Astrocyte (in vitro differentiated cells and primary cell): ENCODE measurements at regions not wholly inside any gene's neighbourhood (a gene's known extent, or its start where the extent isn't known, plus 50 kb on each side); places are given as distances from the start of the nearest gene placed in this dataset.

Experiments used
- DNase-seq: peaks from one replicate; pipeline ENCODE4 v3.0.0-alpha.2; 2010; ENCODE audit warnings: low read depth
- FAIRE-seq: peaks from 2 replicates; lab custom pipeline; 2011; peaks lifted over from hg19 to GRCh38; lab: Jason Lieb, UNC
- H2AFZ ChIP-seq: 2 replicates; pipeline ENCODE4 v1.6.0; 2012; ENCODE audit warnings: low read depth, low read length, inconsistent platforms
- H3K27ac ChIP-seq: 2 replicates; pipeline ENCODE4 v1.5.1; 2011; ENCODE audit warnings: low read depth, low read length, inconsistent platforms
- H3K27me3 ChIP-seq: 2 replicates; pipeline ENCODE4 v1.6.0; 2011; ENCODE audit warnings: low read length, inconsistent platforms; ENCODE audit not compliant: insufficient read depth
- H3K36me3 ChIP-seq: 2 replicates; pipeline ENCODE4 v1.5.1; 2011; ENCODE audit warnings: low read length, inconsistent platforms; ENCODE audit not compliant: insufficient read depth
- H3K4me1 ChIP-seq: 2 replicates; pipeline ENCODE4 v1.5.1; 2011; ENCODE audit warnings: low read length, inconsistent platforms; ENCODE audit not compliant: insufficient read depth
- H3K4me2 ChIP-seq: 2 replicates; pipeline ENCODE4 v1.6.0; 2012; ENCODE audit warnings: low read length, inconsistent platforms
- H3K4me3 ChIP-seq: 2 replicates; pipeline ENCODE4 v1.5.1; 2011; ENCODE audit warnings: low read depth, mild to moderate bottlenecking, low read length, inconsistent platforms; ENCODE audit not compliant: insufficient read depth
- H3K79me2 ChIP-seq: 2 replicates; pipeline ENCODE4 v1.6.0; 2012; ENCODE audit warnings: mild to moderate bottlenecking, low read length, inconsistent platforms; ENCODE audit not compliant: insufficient read depth
- H3K9ac ChIP-seq: 2 replicates; pipeline ENCODE4 v1.6.0; 2012; ENCODE audit warnings: mild to moderate bottlenecking, low read length, inconsistent platforms
- H3K9me3 ChIP-seq: 2 replicates; pipeline ENCODE4 v1.5.1; 2012; ENCODE audit warnings: low read depth, mild to moderate bottlenecking, low read length, inconsistent platforms; ENCODE audit not compliant: insufficient read depth
- H4K20me1 ChIP-seq: 2 replicates; pipeline ENCODE4 v1.6.0; 2012; ENCODE audit warnings: low read length, inconsistent platforms; ENCODE audit not compliant: insufficient read depth
- H3K27ac Mint-ChIP-seq: one replicate; pipeline ENCODE4 v1.8.0; 2021; ENCODE audit warnings: mild to moderate bottlenecking, mixed read lengths; ENCODE audit not compliant: unreplicated experiment
- H3K27me3 Mint-ChIP-seq: one replicate; pipeline ENCODE4 v1.8.0; 2021; ENCODE audit warnings: low read depth, mixed read lengths; ENCODE audit not compliant: unreplicated experiment
- H3K36me3 Mint-ChIP-seq: one replicate; pipeline ENCODE4 v1.8.0; 2021; ENCODE audit warnings: low read depth, mixed read lengths; ENCODE audit not compliant: unreplicated experiment
- H3K4me1 Mint-ChIP-seq: one replicate; pipeline ENCODE4 v1.8.0; 2021; ENCODE audit warnings: low read depth, mixed read lengths; ENCODE audit not compliant: unreplicated experiment
- H3K4me3 Mint-ChIP-seq: one replicate; pipeline ENCODE4 v1.8.0; 2021; ENCODE audit warnings: mild to moderate bottlenecking, moderate library complexity, mixed read lengths; ENCODE audit not compliant: unreplicated experiment
- H3K9me3 Mint-ChIP-seq: one replicate; pipeline ENCODE4 v1.8.0; 2021; ENCODE audit warnings: mild to moderate bottlenecking, mixed read lengths; ENCODE audit not compliant: unreplicated experiment
- EZH2 ChIP-seq: IDR thresholded peaks from 2 replicates; pipeline ENCODE4 v1.6.1; 2012; ENCODE audit warnings: mild to moderate bottlenecking, low read length, inconsistent platforms; ENCODE audit not compliant: insufficient read depth
- TF ChIP-seq, protein P1 (sequence below): IDR thresholded peaks from 2 replicates; pipeline ENCODE4 v1.5.1; 2011; ENCODE audit warnings: low read depth, mild to moderate bottlenecking, inconsistent platforms, low read length, moderate library complexity; ENCODE audit not compliant: insufficient read depth

DNA sequence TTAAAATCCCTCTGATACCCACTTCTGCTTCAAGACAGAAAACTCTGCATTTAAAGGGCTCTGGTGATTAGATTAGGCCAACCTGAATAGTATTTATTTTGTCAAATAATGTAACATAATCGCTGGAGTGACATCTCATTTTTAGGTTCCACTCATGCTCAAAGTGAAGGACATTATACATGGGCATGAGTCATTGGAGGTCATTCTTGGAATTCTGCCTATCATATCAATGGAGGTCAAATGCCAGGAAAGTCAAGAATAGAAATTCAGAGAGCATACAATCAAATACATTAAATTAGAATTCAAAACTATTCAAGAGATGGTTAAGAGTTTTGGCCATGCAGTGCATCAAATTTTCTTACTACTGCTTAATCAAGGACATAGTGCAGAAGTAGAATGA lies 50.8 kb upstream of the PRSS1 start:
- no peaks in the 10 kb centered on the region for H3K27me3 Mint-ChIP-seq
- no peaks in the 10 kb centered on the region for H3K9me3 Mint-ChIP-seq
- FAIRE-seq = peak; percentile 5
- H3K4me1 Mint-ChIP-seq = peaks cover 6% of the 10 kb centered on the region
- H3K36me3 Mint-ChIP-seq = no peaks in the 10 kb centered on the region
- no peak overlapping the region for H3K4me3 ChIP-seq
- no peak overlapping the region for H3K9ac ChIP-seq
- H3K27me3 ChIP-seq = no peaks in the 10 kb centered on the region
- H3K79me2 ChIP-seq = no peaks in the 10 kb centered on the region
- no peaks in the 10 kb centered on the region for H4K20me1 ChIP-seq
- no peak overlapping the region for H3K4me3 Mint-ChIP-seq
- no peak overlapping the region for H3K27ac ChIP-seq
- TF ChIP-seq EZH2 = no peak
- TF ChIP-seq, protein P1, sequence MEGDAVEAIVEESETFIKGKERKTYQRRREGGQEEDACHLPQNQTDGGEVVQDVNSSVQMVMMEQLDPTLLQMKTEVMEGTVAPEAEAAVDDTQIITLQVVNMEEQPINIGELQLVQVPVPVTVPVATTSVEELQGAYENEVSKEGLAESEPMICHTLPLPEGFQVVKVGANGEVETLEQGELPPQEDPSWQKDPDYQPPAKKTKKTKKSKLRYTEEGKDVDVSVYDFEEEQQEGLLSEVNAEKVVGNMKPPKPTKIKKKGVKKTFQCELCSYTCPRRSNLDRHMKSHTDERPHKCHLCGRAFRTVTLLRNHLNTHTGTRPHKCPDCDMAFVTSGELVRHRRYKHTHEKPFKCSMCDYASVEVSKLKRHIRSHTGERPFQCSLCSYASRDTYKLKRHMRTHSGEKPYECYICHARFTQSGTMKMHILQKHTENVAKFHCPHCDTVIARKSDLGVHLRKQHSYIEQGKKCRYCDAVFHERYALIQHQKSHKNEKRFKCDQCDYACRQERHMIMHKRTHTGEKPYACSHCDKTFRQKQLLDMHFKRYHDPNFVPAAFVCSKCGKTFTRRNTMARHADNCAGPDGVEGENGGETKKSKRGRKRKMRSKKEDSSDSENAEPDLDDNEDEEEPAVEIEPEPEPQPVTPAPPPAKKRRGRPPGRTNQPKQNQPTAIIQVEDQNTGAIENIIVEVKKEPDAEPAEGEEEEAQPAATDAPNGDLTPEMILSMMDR = no peak
- no peak overlapping the region for H2AFZ ChIP-seq
- no peak overlapping the region for H3K27ac Mint-ChIP-seq
- H3K4me1 ChIP-seq = no peaks in the 10 kb centered on the region
- H3K9me3 ChIP-seq = no peaks in the 10 kb centered on the region
- H3K36me3 ChIP-seq = no peaks in the 10 kb centered on the region
- no peak for DNase-seq
- H3K4me2 ChIP-seq = no peak overlapping the region

DNA sequence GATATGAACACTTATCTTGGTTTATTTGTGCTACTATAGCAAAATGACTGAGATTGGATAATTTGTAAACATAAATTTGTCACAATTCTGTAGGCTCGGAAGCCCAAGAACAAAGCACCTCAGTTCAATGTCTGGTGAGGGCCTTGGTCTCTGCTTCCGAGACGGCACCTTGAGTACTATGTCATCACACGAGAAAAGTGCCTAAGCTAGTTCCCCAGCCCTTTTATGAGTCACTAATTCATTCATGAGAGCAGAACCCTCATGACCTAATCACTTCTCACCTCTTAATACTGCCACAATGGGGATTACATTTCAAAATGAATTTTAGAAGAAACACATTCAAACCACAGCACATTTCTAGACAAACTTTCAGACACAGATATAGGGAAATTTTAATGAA lies 52.0 kb upstream of the PRSS1 start:
- no peak overlapping the region for H3K27ac Mint-ChIP-seq
- no peaks in the 10 kb centered on the region for H3K4me1 ChIP-seq
- H3K79me2 ChIP-seq = no peaks in the 10 kb centered on the region
- H2AFZ ChIP-seq = no peak overlapping the region
- no peaks in the 10 kb centered on the region for H4K20me1 ChIP-seq
- DNase-seq (no peak), FAIRE-seq (no peak)
- no peaks in the 10 kb centered on the region for H3K27me3 Mint-ChIP-seq
- H3K36me3 ChIP-seq = no peaks in the 10 kb centered on the region
- H3K36me3 Mint-ChIP-seq = no peaks in the 10 kb centered on the region
- H3K4me3 ChIP-seq = no peak overlapping the region
- peaks cover 6% of the 10 kb centered on the region for H3K4me1 Mint-ChIP-seq
- H3K9ac ChIP-seq = no peak overlapping the region
- no peak for TF ChIP-seq EZH2
- TF ChIP-seq, protein P1 = no peak
- no peak overlapping the region for H3K4me3 Mint-ChIP-seq
- no peaks in the 10 kb centered on the region for H3K9me3 ChIP-seq
- no peak overlapping the region for H3K27ac ChIP-seq
- no peaks in the 10 kb centered on the region for H3K9me3 Mint-ChIP-seq
- no peaks in the 10 kb centered on the region for H3K27me3 ChIP-seq
- no peak overlapping the region for H3K4me2 ChIP-seq

DNA sequence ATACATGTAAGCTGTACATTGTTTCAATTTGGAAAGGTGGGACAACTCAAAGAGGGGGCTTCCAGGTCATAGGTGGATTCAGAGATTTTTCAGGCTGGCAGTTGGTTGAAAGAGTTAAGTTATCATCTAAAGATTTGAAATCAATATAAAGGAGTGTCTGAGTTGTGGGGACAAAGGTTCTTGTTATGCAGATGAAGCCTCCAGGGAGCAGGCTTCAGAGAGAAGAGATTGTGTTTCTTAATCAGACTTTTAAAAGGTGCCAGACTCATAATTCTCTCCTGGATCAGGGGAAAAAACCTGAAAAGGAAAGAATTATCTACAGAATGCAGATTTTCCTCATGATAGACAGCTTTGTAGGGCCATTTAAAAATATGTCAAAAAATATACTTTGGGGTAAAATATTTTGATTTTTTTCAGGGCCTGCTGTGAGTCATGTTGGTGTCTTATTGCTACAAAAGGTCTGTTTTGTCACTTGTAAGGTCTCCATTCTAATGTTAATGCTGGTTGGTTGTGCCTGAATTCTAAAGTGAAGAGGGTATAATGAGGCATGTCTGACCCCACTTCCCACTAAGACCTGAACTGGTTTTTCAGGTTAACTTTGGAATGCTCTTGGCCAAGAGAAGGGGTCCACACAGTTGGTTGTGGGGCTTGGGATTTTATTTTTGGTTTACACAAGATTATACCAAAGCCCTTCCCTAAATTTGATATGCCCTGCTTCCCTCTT lies 52.7 kb upstream of the PRSS1 start:
- Histone ChIP-seq H3K79me2 (no peaks in the 10 kb centered on the region), H3K4me2 (no peak overlapping the region), H4K20me1 (no peaks in the 10 kb centered on the region), H3K27me3 (no peaks in the 10 kb centered on the region), H3K4me1 (no peaks in the 10 kb centered on the region), H2AFZ (no peak overlapping the region), H3K9ac (no peak overlapping the region), H3K27ac (no peak overlapping the region), H3K4me3 (no peak overlapping the region), H3K36me3 (no peaks in the 10 kb centered on the region), H3K9me3 (no peaks in the 10 kb centered on the region)
- Mint-ChIP-seq H3K36me3 (no peaks in the 10 kb centered on the region), H3K9me3 (no peaks in the 10 kb centered on the region), H3K27ac (no peak overlapping the region), H3K27me3 (no peaks in the 10 kb centered on the region), H3K4me1 (peaks cover 6% of the 10 kb centered on the region), H3K4me3 (no peak overlapping the region)
- DNase-seq = no peak
- TF ChIP-seq EZH2 = no peak
- TF ChIP-seq, protein P1 = no peak
- no peak for FAIRE-seq
